Lung (tissue), 11 donors: ENCODE measurements at regions not wholly inside any gene's neighbourhood (a gene's known extent, or its start where the extent isn't known, plus 50 kb on each side); places are given as distances from the start of the nearest gene placed in this dataset.
A peak's percentile ranks its signal among the peaks of the same experiment; 100 is the strongest.

ENCODE experiments used
- ATAC-seq: fragments of 200-7000 bp; cut with Tn5 transposase; one replicate; pipeline ENCODE4 v1.9.1; 2020; ENCODE audit warnings: moderate number of reproducible peaks; ENCODE audit not compliant: insufficient read depth, low FRiP score
- DNase-seq, 3 donors: peaks; one replicate each; pipeline ENCODE4 v3.0.0-alpha.2; 2013 to 2017
- H3K27ac ChIP-seq, 2 donors: one replicate each; pipeline ENCODE4 v1.5.1; 2013; ENCODE audit warnings: mild to moderate bottlenecking in 2 of 2, moderate library complexity in 2 of 2, control low read depth in 1 of 2, inconsistent platforms in 1 of 2, low read depth in 1 of 2, low read length in 1 of 2
- H3K27me3 ChIP-seq, 3 donors: one replicate each; pipeline ENCODE4 v1.5.1; 2013; ENCODE audit warnings: low read length in 2 of 3; ENCODE audit not compliant: control insufficient read depth in 3 of 3, insufficient read depth in 3 of 3
- H3K36me3 ChIP-seq, 4 donors: one replicate each; pipeline ENCODE4 v1.5.1; 2013; ENCODE audit warnings: low read length in 4 of 4, mild to moderate bottlenecking in 1 of 4, moderate library complexity in 1 of 4; ENCODE audit not compliant: control insufficient read depth in 4 of 4, insufficient read depth in 4 of 4
- H3K4me1 ChIP-seq, 5 donors: one replicate each; pipeline ENCODE4 v1.5.1; 2013; ENCODE audit warnings: low read length in 5 of 5, mild to moderate bottlenecking in 2 of 5, moderate library complexity in 1 of 5; ENCODE audit not compliant: control insufficient read depth in 5 of 5, insufficient read depth in 5 of 5
- H3K4me3 ChIP-seq: one replicate; pipeline ENCODE4 v1.5.1; 2013; ENCODE audit warnings: mild to moderate bottlenecking, control low read depth, moderate library complexity
- H3K9ac ChIP-seq, 2 donors: one replicate each; pipeline ENCODE4 v1.5.1; 2013; ENCODE audit warnings: low read length in 2 of 2, control low read depth in 1 of 2; ENCODE audit not compliant: insufficient read depth in 1 of 2
- H3K9me3 ChIP-seq, 4 donors: one replicate each; pipeline ENCODE4 v1.5.1; 2013; ENCODE audit warnings: low read length in 3 of 4, mild to moderate bottlenecking in 1 of 4, moderate library complexity in 1 of 4; ENCODE audit not compliant: control insufficient read depth in 4 of 4, insufficient read depth in 3 of 4
- WGBS, 2 donors: extraction: QIAGEN DNeasy Blood & Tissue Kit; methylation state at CpG; one replicate each; pipeline ENCODE4 v1.1.7; 2013; 5-methylcytosine and 5-hydroxymethylcytosine counted together
- TF ChIP-seq, protein P1 (sequence below): IDR thresholded peaks from 2 replicates; pipeline ENCODE4 v1.5.1; 2012; ENCODE audit warnings: mild to moderate bottlenecking; ENCODE audit errors: control extremely low read depth, extremely low read depth
- donor health status: control.
- donor health status: control.
- donor health status: Bipolar disorder and iron deficiency.
- donor health status: healthy.
- donor health status: DM: yes; HTN: yes; CAD: no.

DNA sequence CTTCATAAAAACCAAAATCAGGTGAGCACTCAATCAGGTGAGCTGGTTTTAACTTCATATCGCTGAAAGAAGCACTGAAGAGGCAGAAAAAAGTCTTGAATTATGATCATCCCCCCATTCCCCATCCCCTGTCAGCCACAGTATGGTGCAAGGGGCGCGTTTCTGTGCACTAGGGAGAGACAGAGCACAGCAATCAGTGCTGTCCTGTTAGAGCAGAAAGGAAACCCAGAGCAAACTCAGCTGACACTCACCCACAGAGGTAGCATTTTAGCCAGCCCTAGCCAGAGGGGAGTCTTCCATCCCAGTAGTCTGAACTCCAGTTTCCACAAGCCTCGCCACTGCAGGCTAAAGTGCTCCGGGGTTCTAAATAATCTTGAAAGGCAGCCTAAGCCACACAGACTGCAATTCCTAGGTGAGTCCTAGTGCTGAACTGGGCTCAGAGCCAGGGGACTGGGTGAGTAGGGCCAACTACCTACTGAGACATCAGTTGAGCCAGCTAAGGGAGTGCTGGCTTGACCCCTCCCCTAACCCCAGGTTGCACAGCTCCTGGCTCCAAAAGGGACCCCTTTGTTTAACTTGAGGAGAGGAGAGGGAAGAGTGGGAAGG is 1352.6 kb upstream of the GJE1 start:
- Histone ChIP-seq H3K9ac (no peak overlapping the region), H3K36me3 (no peaks in the 10 kb centered on the region), H3K27ac (no peak overlapping the region), H3K9me3 (peaks cover 0 to 3% (median 0%) of the 10 kb centered on the region in 4 donors), H3K4me1 (peaks cover 0 to under 1% (median 0%) of the 10 kb centered on the region in 5 donors), H3K4me3 (no peak overlapping the region), H3K27me3 (no peaks in the 10 kb centered on the region)
- DNase-seq (no peak), ATAC-seq (no peak)
- 89 to 97% methylated on average over 5 of the region's 5 CpGs for WGBS, 2 donors
- TF ChIP-seq, protein P1, sequence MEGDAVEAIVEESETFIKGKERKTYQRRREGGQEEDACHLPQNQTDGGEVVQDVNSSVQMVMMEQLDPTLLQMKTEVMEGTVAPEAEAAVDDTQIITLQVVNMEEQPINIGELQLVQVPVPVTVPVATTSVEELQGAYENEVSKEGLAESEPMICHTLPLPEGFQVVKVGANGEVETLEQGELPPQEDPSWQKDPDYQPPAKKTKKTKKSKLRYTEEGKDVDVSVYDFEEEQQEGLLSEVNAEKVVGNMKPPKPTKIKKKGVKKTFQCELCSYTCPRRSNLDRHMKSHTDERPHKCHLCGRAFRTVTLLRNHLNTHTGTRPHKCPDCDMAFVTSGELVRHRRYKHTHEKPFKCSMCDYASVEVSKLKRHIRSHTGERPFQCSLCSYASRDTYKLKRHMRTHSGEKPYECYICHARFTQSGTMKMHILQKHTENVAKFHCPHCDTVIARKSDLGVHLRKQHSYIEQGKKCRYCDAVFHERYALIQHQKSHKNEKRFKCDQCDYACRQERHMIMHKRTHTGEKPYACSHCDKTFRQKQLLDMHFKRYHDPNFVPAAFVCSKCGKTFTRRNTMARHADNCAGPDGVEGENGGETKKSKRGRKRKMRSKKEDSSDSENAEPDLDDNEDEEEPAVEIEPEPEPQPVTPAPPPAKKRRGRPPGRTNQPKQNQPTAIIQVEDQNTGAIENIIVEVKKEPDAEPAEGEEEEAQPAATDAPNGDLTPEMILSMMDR: no peak

DNA sequence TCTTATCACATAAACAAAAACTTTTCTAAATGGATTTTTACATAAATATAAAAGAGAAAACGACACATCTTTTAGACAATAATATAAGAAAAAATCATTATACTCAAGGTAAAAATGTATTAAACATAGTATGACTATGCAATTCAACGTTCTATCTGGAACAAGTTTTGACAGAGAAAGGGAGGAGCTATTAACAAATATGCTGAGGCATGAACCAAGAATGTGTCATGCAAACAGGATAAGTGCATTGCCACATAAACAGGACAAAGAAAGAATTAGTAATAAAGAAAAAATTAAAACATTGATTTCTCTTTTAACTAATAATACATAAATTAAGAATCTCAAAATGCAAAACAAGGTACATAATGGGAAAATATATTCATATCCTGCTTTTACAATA is 1353.4 kb upstream of the GJE1 start:
- Histone ChIP-seq H3K27me3 (no peaks in the 10 kb centered on the region), H3K27ac (no peak overlapping the region), H3K4me3 (no peak overlapping the region), H3K36me3 (no peaks in the 10 kb centered on the region), H3K9me3 (peaks cover 0 to 3% (median 0%) of the 10 kb centered on the region in 4 donors), H3K4me1 (peaks cover 0 to 4% (median 0%) of the 10 kb centered on the region in 5 donors), H3K9ac (no peak overlapping the region)
- DNase-seq (no peak), ATAC-seq (no peak)
- TF ChIP-seq, protein P1: no peak
- 70 to 81% methylated on average over 2 of the region's 2 CpGs for WGBS, 2 donors

DNA sequence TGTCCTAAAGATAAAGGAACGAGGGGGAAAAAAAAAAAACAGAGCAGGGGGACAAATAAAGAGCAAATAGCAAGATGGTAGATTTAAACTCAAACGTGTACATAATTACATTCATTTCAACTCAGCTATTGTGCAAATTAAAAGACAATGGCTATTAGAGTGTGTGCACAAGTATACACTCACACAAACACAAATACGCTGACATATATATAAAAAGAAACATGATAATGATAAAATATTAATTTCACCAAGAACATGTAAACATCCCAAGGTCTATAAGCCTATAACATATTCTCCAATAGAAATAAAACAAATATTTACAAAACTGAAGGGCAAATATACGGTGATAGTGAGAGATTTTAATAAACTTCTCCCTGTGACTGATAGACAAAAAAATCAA is 1354.9 kb upstream of the GJE1 start:
- no peak overlapping the region for H3K4me3 ChIP-seq
- TF ChIP-seq, protein P1: no peak

DNA sequence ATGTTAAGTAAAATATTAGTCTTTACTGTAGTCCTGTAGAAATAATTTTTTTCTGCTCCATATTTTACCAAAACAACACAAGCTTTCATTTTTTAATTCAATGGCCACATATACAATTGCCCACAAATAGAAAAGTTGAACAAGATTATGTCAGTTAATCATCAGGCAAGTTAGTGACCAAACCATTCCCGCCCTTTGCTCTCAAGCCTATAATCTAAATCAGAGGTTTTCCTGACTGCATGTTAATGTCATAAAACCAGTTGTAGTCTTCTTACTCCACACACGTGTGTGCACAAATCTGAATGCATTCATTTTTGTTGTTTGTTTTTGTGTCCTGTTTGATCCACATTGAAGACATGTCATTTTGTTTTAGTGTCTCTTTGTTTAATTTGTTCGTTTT is 1357.7 kb upstream of the GJE1 start:
- Histone ChIP-seq H3K4me1 (peaks cover 0 to 5% (median 0%) of the 10 kb centered on the region in 5 donors), H3K4me3 (no peak overlapping the region), H3K9ac (no peak overlapping the region), H3K36me3 (no peaks in the 10 kb centered on the region), H3K9me3 (peaks cover 0 to 4% (median 0%) of the 10 kb centered on the region in 4 donors), H3K27me3 (no peaks in the 10 kb centered on the region), H3K27ac (peak overlapping the region in 1 of 2 donors; percentile 40)
- WGBS, 2 donors: 78 to 82% methylated on average over 3 of the region's 3 CpGs
- ATAC-seq: no peak
- TF ChIP-seq, protein P1: no peak
- no peak for DNase-seq

More for the DNA sequence above, 1354.9 kb upstream of the GJE1 start:
- no peaks in the 10 kb centered on the region for H3K36me3 ChIP-seq
- no peak overlapping the region for H3K9ac ChIP-seq
- no peaks in the 10 kb centered on the region for H3K27me3 ChIP-seq
- 80 to 87% methylated on average over 4 of the region's 4 CpGs for WGBS, 2 donors
- peaks cover 0 to 3% (median 0%) of the 10 kb centered on the region in 4 donors for H3K9me3 ChIP-seq
- ATAC-seq (no peak), DNase-seq (no peak)
- H3K27ac ChIP-seq: no peak overlapping the region
- peaks cover 0 to 5% (median 0%) of the 10 kb centered on the region in 5 donors for H3K4me1 ChIP-seq
